Nephron (organoid): ENCODE measurements at regions not wholly inside any gene's neighbourhood (a gene's known extent, or its start where the extent isn't known, plus 50 kb on each side); places are given as distances from the start of the nearest gene placed in this dataset.
"Not testable (repeated sequence)": the region's sequence is repeated elsewhere in the genome, so short reads cannot be mapped to it uniquely, and the experiment has no call there.

Experiments
- H3K27ac Mint-ChIP-seq, 3 experiments: 2 replicates each; pipeline ENCODE4 v1.8.0; 2020; ENCODE audit warnings: mixed read lengths in 3 of 3, mild to moderate bottlenecking in 2 of 3, moderate library complexity in 1 of 3
- H3K27me3 Mint-ChIP-seq: 2 replicates; pipeline ENCODE4 v1.8.0; 2021; ENCODE audit warnings: low read depth, mild to moderate bottlenecking, moderate library complexity, mixed read lengths
- H3K36me3 Mint-ChIP-seq: 2 replicates; pipeline ENCODE4 v1.8.0; 2020; ENCODE audit warnings: low read depth, mixed read lengths
- H3K4me1 Mint-ChIP-seq: 2 replicates; pipeline ENCODE4 v1.8.0; 2020; ENCODE audit warnings: mixed read lengths
- H3K4me3 Mint-ChIP-seq, 3 experiments: 2 replicates each; pipeline ENCODE4 v1.8.0; 2020; ENCODE audit warnings: mild to moderate bottlenecking in 3 of 3, mixed read lengths in 3 of 3, moderate library complexity in 2 of 3
- H3K9me3 Mint-ChIP-seq: 2 replicates; pipeline ENCODE4 v1.8.0; 2020; ENCODE audit warnings: mixed read lengths
- TF ChIP-seq, protein P1 (sequence below), 3 experiments: fragments of 200-600 bp; sonication (generic); IDR thresholded peaks; one replicate each; pipeline ENCODE4 v1.5.0; 2021; ENCODE audit warnings: antibody characterized with exemption in 3 of 3; ENCODE audit not compliant: unreplicated experiment in 3 of 3

DNA sequence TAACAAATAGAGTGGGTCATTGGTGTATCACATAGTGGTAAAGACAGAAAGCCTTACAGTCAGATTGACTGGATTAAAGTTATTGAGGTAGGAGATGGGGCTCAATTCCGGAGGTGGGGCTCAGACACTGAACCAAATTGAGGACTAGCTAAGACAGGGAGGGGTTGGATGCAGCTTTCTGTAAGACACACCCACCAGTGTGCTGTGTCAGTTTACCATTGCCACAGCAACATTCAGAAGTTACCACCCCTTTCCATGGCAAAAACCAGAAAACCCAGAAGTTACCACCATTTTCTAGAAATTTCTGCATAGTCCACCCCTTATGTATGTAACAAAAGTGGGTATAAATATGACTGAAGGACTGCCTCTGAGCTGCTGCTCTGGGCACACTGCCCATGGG, 167.6 kb upstream of the TMEM72 start:
- peaks cover 5% of the 10 kb centered on the region for H3K36me3 Mint-ChIP-seq
- H3K4me3 Mint-ChIP-seq: no peak overlapping the region
- TF ChIP-seq, protein P1, sequence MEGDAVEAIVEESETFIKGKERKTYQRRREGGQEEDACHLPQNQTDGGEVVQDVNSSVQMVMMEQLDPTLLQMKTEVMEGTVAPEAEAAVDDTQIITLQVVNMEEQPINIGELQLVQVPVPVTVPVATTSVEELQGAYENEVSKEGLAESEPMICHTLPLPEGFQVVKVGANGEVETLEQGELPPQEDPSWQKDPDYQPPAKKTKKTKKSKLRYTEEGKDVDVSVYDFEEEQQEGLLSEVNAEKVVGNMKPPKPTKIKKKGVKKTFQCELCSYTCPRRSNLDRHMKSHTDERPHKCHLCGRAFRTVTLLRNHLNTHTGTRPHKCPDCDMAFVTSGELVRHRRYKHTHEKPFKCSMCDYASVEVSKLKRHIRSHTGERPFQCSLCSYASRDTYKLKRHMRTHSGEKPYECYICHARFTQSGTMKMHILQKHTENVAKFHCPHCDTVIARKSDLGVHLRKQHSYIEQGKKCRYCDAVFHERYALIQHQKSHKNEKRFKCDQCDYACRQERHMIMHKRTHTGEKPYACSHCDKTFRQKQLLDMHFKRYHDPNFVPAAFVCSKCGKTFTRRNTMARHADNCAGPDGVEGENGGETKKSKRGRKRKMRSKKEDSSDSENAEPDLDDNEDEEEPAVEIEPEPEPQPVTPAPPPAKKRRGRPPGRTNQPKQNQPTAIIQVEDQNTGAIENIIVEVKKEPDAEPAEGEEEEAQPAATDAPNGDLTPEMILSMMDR (IDR thresholded peaks at IDR 0.05; ENCODE audit: unreplicated experiment in 3 of 3): no peak
- peaks cover 7% of the 10 kb centered on the region for H3K27me3 Mint-ChIP-seq
- peaks cover 14% of the 10 kb centered on the region for H3K4me1 Mint-ChIP-seq
- H3K27ac Mint-ChIP-seq: no peak overlapping the region
- H3K9me3 Mint-ChIP-seq: peaks cover 11% of the 10 kb centered on the region

DNA sequence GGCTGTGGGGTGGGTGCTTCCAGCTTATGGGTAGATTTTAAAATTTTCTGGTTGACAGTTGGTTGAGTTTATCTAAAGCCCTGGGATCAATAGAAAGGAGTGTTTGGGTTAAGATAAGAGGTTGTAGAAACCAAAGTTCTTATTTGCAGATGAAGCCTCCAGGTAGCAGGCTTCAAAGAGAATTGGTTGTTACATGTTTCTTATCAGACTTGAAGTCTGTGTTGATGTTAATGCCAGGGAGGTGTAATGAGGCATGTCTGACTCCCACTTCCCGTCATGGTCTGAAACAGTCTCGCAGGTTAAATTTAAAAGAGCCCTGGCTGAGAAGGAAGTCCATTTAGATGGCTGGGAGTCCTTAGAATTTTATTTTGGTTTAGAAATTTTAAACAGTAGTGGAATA, 165.2 kb upstream of the TMEM72 start:
- H3K27ac Mint-ChIP-seq: peak overlapping the region; percentile 66 to 86 (median 79)
- TF ChIP-seq, protein P1 (IDR thresholded peaks at IDR 0.05; ENCODE audit: unreplicated experiment in 3 of 3): no peak
- H3K4me1 Mint-ChIP-seq: peaks cover 14% of the 10 kb centered on the region

DNA sequence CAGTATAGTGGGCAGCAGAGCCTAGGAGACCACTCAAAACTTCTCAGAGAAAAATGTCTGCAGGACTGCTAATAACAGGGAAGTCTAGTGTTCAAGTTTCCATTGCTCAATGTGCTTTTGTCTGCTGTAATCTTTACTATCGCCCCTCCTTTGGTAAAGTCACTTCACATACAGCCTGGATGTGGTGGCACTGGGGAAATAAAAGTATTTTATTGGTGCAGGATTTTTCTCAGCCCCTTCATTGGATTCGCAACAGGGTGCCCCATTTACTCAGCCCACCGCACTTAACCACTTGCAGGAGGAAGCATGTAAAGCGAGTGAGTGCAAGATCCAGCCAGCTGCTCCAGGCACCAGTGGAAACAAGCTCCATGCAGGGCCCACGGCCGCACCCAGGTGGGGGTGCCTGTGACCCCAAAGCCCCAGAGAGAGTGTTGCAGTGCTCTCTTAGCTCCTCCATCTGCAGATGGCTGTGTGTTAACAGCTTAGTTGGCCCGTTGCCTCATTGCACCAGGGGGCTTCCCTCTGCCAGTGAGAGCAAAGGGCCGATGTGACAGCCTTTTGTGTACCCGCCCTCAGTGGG, 163.5 kb upstream of the TMEM72 start:
- H3K27ac Mint-ChIP-seq: peak overlapping the region in 2 of 3 experiments; percentile 60 to 79
- TF ChIP-seq, protein P1 (IDR thresholded peaks at IDR 0.05; ENCODE audit: unreplicated experiment in 3 of 3): no peak
- H3K36me3 Mint-ChIP-seq: peaks cover 6% of the 10 kb centered on the region
- peaks cover 12% of the 10 kb centered on the region for H3K4me1 Mint-ChIP-seq
- H3K4me3 Mint-ChIP-seq: no peak overlapping the region
- H3K9me3 Mint-ChIP-seq: peaks cover 6% of the 10 kb centered on the region
- peaks cover 4% of the 10 kb centered on the region for H3K27me3 Mint-ChIP-seq

More for the DNA sequence above, 165.2 kb upstream of the TMEM72 start:
- H3K27me3 Mint-ChIP-seq: peaks cover 7% of the 10 kb centered on the region
- peaks cover 6% of the 10 kb centered on the region for H3K9me3 Mint-ChIP-seq
- peaks cover 6% of the 10 kb centered on the region for H3K36me3 Mint-ChIP-seq
- H3K4me3 Mint-ChIP-seq: no peak overlapping the region

DNA sequence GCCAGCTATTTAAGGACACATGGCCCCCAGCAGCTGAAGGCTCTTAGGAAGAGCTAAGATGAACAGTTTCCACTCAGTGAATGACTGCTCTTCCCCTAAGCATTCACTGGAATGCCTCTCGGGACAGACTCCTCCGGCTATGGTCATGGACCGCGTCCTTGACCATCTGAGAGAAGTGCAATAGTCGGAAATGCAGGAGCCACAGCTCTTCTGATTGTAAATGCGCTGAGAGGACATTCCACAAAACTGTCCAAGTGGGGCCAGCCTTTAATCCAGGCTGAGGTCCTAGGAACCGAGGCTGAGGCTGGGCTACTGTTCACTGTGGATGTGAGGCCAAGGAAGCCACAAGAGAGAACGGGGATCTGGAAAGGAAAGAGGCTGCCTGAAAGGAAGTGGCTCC, 162.0 kb upstream of the TMEM72 start:
- H3K27ac Mint-ChIP-seq: peak overlapping the region in 2 of 3 experiments; percentile 3 to 84
- peaks cover 4% of the 10 kb centered on the region for H3K27me3 Mint-ChIP-seq
- no peak overlapping the region for H3K4me3 Mint-ChIP-seq
- peaks cover 6% of the 10 kb centered on the region for H3K9me3 Mint-ChIP-seq
- TF ChIP-seq, protein P1 (IDR thresholded peaks at IDR 0.05; ENCODE audit: unreplicated experiment in 3 of 3): no peak
- peaks cover 6% of the 10 kb centered on the region for H3K36me3 Mint-ChIP-seq
- peaks cover 24% of the 10 kb centered on the region for H3K4me1 Mint-ChIP-seq

DNA sequence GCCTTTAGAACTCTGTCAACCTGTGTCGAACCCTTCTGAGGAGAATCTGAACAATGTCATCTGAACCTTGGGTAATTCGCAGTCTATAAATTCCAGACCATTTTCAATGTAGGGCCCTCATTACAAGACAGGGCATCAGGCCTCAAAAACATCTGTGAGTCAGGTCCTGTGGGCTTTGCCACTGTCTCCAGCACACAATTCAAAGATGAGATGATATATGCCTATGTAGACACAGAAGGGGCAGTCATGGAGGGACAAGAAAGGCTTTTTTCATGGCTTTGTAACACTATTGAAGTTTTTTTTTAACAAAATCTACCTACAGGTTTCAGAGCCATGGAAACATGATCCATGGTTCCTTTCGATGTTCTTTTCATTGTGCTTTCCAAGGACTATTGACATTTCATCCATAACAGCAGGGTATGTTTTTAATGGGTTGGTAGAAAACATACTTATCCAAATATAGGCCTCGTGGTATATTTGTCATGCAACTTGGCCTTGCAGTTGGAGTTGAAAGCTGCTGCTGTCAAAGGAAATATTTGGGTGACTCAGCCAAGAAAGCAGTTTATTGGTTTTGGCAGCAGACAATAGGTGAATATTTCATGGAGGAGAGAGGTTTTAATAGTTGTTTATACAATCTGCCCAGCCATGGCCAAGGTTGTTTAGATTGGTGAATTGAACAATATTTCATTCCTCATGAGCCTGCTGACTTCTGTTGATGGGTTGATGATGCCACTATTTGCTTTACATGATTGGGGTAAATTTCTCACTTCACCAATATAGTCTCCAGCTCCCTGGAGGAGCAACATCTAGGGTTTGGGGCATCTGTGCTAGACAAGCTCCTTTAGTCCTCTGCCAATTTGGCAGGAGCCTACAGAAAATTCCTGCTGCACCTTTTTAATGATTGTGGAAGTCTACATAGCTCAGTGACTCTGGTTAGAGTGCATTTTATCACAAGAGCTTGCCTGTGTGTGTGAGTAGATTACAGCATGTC, 158.4 kb upstream of the TMEM72 start:
- peaks cover 34% of the 10 kb centered on the region for H3K4me1 Mint-ChIP-seq
- peak overlapping the region; percentile 63 to 96 (median 88) for H3K27ac Mint-ChIP-seq
- TF ChIP-seq, protein P1 (IDR thresholded peaks at IDR 0.05; ENCODE audit: unreplicated experiment in 3 of 3): no peak
- H3K9me3 Mint-ChIP-seq: peaks cover 6% of the 10 kb centered on the region
- peaks cover 6% of the 10 kb centered on the region for H3K36me3 Mint-ChIP-seq
- no peaks in the 10 kb centered on the region for H3K27me3 Mint-ChIP-seq
- no peak overlapping the region for H3K4me3 Mint-ChIP-seq

DNA sequence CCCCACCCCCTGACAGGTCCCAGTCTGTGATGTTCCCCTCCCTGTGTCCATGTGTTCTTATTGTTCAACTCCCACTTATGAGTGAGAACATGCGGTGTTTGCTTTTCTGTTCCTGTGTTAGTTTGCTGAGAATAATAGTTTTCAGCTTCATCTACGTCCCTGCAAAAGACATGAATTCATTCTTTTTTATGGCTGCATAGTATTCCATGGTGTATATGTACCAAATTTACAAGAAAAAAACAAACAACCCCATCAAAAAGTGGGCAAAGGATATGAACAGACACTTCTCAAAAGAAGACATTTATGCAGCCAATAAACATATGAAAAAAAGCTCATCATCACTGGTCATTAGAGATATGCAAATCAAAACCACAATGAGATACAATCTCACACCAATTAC, 156.8 kb upstream of the TMEM72 start:
- H3K9me3 Mint-ChIP-seq, H3K4me3 Mint-ChIP-seq, H3K27me3 Mint-ChIP-seq, H3K36me3 Mint-ChIP-seq: not testable (repeated sequence)
- H3K4me1 Mint-ChIP-seq: peaks cover 50% of the 10 kb centered on the region
- peak overlapping the region in 1 of 3 experiments; percentile 63 for H3K27ac Mint-ChIP-seq
